ENCODE measurements at regions not wholly inside any gene's neighbourhood (a gene's known extent, or its start where the extent isn't known, plus 50 kb on each side); places are given as distances from the start of the nearest gene placed in this dataset.
"Not testable (repeated sequence)": the region's sequence is repeated elsewhere in the genome, so short reads cannot be mapped to it uniquely, and the experiment has no call there.

DNA sequence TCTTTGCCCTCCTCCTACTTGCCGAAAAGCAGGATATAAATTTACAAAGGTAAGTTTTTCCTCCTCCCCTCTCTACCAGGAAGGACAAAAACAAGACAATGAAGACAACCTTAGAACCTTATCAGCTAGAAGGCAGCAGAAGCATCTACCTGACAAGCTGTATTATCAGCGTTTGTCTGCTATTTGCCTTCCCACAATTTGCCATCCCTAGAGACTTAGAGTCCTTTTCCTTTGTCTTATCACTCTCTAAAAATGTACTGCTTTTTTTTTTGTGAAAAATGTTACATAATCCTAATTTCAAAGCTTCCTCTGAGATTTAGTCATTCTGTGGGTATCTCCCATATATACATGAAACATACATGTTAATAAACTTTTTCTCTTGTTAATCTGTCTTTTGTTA is 176.9 kb upstream of the PROK2 start:
- no peak for DNase-seq

DNA sequence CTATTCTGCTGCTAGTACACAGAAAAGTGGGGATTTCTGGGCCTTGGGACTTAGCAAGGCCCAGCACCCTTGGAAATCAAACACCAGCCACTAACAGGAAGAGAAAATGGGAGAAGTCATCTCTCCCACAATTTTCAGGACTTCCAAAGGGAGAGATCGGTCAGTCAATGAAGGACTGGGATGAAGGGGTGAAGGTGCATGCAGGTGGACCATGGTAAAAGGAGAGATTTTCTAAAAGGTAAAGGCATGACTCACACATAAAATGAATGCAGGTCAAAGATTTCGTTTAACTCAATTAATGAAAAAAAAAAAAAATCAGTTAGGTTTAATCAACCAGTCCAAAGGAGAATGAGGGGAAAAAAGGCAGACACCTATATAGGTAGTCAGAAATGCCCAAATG is 176.4 kb upstream of the PROK2 start:
- no peak for DNase-seq

DNA sequence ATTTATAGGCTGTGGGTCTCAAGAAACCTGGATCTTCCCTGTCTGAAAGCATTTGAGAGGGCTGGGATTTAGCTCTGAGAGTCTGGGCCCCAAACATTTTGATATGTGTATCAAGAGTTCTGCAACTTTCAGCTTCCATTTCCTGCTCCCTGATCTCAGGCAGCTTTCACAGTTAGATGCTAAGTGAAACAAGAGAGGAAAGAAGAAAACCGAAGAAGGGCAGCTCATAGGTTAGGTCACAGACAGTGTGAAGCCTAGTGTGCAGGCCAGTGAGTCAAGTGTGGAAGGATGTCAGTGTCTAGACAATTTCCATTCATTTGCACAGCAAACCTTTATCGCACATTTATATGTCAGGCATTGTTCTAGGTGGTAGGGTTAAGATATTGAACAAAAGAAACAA is 173.6 kb upstream of the PROK2 start:
- peak; percentile 15 for DNase-seq

DNA sequence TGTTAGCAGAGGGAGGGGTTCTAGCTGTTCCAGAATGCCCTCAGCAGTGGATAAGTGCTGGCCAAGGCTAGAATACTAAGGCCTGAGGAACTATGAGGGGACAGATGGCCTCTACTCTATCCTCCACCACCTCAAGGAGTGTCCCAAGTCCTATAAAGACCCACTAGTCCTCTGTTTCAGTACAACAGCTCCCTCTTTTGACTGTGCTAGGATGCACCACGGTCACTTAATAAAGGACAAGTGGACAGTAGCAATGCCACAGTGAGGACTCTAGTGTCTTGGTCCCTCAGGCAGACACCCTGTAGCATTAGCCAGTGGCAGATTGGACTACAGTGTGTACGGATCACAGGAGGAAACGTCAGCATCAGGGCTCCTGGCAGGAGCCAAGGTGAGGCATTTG is 171.8 kb upstream of the PROK2 start:
- DNase-seq = no peak

DNA sequence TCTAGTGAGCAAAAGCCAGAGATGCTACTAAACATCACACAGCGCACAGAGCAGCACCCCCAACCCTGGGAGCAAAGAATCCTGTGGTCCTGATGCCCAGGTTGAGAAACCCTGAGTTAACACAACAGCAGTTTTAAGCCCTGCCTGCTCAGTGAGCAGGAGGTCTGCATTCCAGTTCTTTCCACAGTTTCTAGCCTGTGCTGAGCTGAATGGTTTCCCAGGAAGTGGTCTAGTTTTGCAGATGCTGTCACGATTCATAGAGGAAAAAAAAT is 171.1 kb upstream of the PROK2 start:
- DNase-seq = no peak

DNA sequence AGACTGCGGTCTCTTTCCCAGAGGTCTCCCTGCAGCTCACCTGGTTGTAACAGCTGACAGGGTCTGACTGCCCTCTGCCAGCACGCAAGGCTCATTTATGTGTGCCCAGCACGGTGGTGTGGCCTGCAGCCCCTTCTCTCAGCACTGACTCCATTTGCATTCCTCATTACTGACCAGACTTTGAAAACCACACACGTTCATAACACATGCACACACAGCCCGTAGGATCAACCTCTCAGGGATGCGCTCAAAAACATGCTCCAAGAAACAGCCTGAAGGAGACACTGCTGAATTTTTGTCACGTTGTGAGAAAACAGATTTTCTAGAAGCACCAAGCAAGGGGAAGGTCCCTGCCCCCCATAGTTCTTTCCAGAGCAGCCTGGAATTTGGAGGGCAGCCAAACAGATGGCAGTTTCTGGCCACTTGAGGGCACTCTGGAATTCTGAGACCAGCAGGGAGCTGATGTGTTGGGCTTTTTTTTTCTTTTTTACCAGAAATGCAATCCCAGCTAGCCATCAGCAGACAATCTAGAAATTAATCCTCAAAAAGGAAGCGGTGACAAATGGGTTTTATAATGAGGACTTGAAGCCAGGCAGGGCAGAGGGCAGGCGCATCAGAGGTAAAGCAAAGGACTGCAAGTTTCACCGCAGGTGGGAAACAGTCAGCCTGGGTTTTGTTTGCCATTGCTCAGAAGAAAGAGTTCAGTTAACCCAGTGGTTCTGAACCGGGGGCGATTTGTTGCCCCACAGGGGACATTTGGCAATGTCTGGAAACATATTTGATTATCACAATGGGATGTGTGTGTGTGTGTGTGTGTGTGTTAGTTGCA is 170.5 kb upstream of the PROK2 start:
- peak; percentile 57 for DNase-seq

DNA sequence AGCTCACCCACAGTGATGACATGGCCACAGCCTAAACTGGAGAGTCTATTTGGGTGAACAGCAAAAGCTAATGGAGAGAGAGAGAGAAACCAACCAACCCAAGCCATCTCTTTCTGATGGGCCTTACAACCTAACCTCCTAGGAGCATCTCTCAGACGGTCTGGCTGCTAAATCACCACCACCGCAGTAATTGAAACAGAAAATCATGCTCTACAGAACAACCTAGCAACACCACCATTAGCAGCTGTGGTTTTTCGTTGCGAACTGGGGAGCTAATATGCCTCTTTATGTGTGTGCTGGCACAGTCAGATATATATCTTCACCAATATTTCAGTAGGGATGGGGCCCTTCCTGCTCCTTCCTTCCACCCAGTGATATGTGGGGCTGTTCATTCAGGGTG is 166.9 kb upstream of the PROK2 start:
- no peak for DNase-seq

DNA sequence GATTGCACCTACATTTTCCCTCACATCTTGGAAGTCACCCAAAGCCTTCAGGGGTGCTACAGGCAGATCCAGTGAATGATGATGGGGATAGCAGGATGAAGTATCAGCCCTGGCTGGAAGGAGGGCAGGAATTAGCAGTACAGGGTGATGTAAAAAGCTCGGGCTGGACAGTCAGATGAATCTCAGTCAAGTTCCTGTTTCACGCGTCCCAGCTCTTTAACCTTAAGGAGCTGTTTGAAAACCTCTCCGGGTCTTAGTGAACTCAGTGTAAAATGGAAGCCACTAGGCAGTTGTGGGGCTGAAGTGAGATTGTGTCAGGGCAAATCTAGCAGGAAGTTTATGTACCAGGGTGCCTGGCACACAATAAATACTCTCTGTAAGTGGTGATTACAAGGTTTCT is 166.4 kb upstream of the PROK2 start:
- no peak for DNase-seq

DNA sequence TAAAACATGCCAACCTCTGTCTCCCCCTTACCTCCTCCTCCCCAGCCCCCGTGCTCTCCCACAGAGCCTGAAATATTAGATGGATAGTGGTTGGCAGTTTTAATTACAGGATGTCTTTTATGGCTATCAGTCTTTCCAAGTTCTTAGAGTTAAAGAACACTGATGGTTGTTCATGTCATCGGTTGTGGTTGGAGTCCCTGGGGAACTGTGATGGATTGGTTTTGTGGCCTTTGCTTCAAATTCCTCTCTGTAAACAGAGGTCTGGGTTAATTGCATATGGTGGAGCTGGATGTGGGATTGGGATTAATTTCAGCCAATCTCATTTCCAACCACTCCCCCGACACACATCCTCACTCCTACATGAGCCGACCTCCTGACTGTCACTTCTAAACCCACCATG is 164.5 kb upstream of the PROK2 start:
- DNase-seq = no peak

DNA sequence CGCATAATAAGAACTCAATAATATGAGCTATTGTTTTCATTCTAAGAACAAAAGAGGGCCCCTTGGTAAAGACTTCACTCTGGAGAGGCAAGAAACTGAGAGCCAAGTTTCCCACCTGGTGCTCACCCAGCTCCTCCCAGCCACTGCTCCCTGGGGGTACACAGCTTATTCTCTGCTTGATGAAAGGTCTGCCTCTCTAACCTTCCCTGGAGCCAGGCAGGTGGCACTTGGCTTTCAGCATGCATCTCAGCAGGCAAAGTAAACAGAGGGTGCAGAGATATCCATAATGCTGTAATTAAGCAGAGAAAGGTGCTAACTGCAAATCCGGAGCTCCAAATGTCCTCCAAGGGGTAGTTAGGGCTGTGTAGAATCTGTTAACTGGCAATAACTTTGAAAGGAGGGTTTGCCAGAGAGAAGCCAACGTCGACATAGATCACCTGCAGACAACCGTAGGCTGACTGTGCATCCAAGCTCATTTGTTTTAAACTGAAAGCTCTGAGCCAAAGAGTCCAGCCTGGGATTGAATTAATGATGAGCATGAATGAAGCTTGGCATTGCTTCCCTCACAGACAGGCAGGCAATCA is 159.6 kb upstream of the PROK2 start:
- no peak for DNase-seq

DNA sequence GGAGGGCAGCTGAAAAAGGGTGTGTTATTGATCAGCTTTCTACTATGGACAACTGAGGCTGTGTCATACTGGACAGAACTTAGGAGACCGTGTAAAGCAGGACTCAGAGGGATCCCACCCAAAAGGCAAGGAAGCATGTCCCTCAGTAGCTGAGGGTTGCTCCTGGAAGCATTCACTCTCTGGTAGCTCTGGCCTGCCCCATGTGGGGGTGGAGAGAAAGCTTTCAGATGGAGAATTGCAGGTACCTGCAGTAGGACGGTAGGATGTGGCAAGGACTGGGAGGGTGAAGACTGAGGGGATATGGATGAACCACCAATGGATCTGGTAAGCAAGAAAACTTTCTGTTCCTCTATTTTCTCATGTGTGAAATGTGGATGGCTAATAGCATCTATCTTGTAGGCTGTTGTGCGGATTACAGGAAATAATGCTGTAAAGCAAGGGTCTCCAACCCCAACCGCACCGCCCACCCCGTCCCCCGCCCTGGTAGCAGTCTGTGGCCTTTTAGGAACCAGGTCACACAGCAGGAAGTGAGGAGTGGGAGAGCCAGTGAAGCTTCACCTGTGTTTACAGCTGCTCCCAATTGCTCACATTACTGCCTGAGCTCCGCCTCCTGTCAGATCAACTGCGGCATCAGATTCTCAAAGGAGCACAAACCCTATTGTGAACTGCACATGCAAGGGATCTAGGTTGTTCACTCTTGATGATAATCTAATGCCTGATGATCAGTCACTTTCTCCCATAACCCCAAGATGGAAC is 157.7 kb upstream of the PROK2 start:
- DNase-seq = no peak

DNA sequence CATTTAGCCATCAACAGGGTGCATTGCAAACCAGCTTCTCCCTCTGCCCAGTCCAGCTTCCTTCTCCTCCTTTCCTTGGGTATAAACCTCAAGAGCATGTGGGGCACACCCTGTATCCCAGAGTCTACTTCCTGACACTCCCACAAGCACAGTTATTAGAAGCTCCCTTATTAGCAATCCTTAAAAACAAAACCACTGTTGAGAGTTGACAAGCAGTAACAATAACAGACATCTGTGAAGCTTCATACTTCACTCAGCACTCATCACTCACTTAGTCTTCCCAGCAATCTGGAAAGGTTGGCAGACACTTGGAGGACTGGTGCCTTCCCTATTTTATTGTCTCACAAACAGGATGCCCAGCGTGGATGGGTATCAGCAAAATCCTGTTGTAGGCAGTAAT is 155.5 kb upstream of the PROK2 start:
- no peak for DNase-seq

DNA sequence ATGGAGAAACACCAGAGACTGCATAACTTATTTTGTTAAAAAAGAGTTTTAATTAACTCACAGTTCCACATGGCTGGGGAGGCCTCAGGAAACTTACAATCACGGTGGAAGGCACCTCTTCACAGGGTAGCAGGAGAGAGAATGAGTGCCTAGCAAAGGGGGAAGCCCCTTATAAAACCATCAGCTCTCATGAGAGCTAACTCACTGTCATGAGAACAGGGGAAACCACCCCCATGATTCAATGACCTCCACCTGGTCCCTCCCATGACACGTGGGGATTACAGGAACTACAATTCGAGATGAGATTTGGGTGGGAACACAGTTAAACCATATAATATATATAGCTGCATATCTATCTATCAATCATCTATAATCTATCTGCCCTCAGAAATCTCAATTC is 153.1 kb upstream of the PROK2 start:
- DNase-seq = peak; percentile 9

DNA sequence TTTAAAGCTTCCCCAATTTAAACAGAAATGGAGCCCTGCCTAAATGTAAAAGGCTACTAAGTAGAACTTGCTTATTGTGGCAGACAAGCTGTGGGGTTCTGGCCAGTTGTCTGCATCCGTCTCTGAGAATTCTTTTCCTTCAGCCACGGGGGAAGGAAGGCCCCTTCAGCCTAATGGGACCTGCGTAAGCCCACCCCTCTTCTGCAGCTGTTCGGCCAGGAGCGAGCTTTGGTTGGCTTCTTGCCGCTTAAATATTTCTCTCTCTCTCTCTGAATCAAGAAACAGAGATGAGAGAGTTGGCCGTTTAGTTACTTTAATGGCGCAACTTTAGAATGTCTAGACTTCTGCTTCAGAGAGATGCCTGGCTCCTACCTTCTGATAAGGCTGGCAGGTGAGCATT is 151.7 kb upstream of the PROK2 start:
- DNase-seq = no peak

DNA sequence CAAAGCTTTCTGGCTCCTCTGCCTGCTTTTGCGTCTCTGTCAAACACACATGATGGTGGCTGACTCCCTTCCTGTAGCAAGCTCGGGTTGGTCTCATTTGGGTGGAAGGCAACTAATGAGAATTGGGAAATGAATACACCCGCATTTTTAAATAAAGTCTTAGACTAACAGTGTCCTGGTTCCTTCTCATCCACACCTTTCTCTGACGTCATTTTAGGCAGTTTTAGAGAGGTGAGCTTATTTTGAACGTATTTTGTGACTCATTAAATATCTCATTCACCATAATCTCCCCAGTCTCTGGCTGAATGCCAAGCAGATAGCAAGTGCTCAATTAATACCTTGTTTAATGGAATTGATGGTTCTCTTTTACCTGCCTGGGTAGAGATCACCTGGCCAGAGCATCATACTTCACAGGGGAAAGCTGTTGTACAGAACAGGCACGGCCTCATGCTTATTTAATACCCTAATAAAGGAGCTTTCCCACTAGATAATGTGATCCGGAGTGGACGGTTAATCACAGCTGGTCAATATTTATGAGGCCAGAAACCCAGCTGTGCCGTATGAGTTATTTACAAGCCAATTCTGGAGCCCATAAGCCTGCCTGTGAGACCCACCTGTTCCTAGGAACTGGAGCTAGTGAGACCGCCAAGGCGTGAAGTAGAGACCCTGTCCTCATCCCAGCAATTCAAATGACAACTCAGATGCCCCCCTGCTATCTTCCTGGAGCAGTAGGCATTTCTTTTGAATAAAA is 149.7 kb upstream of the PROK2 start:
- no peak for DNase-seq

DNA sequence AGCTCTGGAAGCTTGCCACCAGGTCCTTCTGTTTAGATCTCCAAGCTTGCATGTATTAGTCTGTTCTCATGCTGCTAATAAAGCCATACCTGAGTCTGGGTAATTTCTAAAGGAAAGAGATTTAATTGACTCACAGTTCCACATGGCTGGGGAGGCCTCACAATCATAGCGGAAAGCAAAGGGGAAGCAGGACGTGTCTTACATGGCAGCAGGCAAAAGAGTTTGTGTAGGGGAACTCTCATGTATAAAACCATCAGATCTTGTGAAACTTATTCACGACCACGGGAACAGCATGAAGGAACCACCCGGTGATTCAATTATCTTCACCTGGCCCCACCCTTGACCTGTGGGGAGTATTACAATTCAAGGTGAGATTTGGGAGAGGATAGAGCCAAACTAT is 147.0 kb upstream of the PROK2 start:
- DNase-seq = no peak

DNA sequence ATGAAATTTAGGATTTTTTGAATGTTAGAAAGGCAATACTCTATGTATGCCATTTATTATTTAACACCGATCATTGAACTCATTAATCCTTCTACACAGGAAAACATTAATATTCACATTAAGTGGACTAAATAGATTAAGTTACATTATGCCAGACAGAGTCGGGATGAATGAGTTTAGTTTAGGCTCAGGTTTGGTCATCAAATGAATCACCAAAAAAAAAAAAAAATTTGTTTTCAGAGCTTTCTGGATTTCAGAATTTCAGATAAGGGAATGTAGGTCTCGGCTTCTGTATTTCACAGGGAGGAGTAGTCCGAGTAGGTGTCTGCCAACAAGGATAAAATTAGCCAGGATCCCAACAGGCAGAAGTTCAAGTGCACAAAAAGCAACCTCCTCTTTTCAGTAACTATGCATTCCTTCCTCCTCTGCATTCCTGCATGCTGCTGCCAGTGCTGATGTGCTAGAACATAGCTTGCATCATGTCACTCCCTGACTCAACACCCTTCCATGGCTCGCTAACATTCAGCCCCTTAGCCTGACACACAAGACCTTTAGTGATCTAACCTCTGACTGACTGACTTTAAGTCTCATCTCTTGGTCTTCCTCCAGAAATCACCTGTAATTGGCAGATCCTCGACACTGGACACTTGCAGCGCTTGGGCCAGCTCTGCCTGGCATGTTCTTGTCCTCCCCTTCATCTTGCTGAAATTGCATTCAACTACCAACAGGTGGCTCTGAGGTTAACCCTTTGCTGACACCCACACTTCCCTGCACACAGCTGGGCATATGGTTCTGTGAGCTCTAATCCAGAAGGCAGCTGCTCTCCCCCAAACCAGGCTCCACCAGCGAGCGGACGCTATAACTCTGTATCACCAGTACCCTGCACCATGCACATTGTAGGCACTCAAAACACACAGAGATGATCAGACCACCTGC is 145.4 kb upstream of the PROK2 start:
- peak; percentile 18 for DNase-seq

DNA sequence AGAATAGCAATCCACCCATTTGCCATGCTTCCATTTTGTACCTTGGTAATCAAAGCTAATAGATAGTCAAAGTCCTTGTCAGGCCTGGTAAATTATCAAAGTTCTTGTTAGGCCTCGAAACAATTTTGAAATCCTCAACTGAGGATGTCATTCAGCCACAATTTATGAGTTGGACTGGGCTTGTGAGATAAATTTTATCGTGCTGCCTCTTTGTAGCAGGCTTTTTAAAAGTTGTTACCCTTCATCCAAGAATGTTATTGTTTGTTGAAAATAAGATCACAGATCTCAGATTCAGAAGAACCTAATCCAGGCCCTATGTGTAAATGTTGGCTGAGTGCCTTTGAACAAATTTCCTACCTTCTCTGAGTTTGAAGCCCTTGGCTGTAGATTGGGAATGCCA is 143.3 kb upstream of the PROK2 start:
- DNase-seq = no peak

DNA sequence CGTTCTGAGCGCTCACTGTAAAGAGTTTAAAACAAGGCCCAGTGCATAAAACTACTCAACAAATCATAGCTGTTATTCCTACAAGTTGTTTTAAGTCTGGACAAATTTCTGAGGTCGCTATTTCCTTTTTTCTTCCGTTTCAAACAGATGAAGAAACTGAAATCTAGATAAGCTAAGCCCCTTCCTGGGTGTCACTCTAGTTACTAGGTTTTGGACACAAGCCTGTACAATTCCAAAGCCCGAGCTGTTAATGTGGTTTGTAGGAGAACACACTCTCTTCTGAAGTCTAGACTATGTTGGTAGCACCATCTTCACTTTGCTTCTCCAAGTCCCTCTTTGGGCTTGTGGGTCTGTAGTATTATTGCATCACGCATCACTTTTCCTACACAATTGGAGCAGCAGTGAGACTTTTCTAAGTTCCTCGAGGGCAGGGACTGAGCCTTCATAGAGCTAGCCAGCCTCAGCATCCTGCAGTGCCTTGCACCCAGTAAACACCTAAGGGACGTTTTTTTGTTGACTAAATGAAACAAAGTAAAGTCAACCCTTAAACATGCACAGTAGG is 142.6 kb upstream of the PROK2 start:
- DNase-seq = no peak

DNA sequence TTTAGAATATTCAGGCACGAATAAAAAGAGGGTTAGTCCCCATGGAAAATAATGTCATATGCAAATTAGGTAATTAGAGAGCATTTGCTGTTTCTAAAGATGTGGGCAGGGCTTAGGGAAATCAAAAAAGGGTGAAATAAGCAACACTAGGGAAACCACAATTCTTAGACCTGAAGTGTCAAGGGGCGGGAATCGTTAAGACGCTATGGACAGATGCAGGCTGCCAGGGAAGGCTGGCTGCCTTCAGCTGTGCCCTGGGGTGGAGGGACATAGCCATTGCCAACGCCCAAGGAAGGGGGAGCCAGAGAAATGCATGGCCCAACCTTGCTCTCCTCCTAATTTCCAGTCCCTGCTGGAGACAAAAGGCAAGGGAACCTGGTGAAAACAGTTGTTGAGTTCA is 141.7 kb upstream of the PROK2 start:
- no peak for DNase-seq

DNA sequence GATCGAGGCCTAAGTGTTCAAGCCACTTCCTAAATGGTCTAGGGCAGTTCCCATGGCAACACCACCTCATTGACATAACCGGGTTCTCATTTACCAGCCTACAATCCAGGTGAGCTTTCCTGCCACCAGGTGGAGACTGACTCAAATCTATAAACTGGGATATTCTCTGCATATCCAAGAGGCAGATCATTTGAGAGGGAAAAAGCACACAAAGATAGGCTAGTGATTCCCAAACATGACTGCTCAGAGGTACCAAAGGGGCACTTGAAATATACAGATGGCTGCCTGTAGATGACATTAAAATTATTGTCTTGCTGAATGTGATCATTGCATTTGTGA is 141.3 kb upstream of the PROK2 start:
- DNase-seq = peak; percentile 23

DNA sequence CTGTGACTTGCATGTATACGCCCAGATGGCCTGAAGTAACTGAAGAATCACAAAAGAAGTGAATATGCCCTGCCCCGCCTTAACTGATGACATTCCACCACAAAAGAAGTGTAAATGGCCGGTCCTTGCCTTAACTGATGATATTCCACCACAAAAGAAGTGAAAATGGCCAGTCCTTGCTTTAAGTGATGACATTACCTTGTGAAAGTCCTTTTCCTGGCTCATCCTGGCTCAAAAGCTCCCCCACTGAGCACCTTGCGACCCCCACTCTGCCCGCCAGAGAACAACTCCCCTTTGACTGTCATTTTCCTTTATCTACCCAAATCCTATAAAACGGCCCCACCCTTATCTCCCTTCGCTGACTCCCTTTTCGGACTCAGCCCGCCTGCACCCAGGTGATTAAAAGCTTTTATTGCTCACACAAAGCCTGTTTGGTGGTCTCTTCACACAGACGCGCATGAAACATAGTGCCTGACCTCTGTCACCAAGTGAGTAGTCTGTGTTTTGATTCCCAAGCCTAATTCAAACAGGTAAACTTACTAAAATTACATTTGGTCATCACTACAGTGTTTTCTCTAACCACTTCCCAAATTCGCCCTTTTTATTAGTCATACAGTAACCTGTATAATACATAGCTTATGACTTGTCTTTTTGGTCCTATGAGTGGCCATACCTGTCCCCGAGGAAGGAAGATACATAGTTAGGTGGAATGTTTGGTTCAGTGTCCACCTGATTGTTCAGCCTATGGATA is 140.7 kb upstream of the PROK2 start:
- not testable (repeated sequence) for DNase-seq

All from stimulated activated CD4-positive, alpha-beta T cell treated with anti-CD3 and anti-CD28 coated beads, Interleukin-15, amount 100 ng/mL, for 24 hours (primary cell).